K562 (cell line): ENCODE measurements at regions not wholly inside any gene's neighbourhood (a gene's known extent, or its start where the extent isn't known, plus 50 kb on each side); places are given as distances from the start of the nearest gene placed in this dataset.

Experiments used
- ATAC-seq: fragments of 200-7000 bp; cut with Tn5 transposase; 3 replicates; pipeline ENCODE4 v1.9.1; 2020; ENCODE audit warnings: moderate library complexity
- BruUV-seq: library from RNA; stranded (reverse); fragments of 400-500 nt; replicated peaks from 2 replicates; lab custom pipeline; 2021; lab: Mats Ljungman, UMichigan
- CTCF ChIA-PET: fragments of 300-600 bp; formaldehyde crosslinking; extraction: SDS; loops from one replicate; lab custom pipeline; 2021; ENCODE audit warnings: low intra/inter-chr PET ratio; lab: Yijun Ruan, JAX
- POLR2A ChIA-PET: fragments of 300-600, 350-650 bp; sonication (Branson Sonifier 250); formaldehyde crosslinking; extraction: SDS; loops from one replicate; lab custom pipeline; 2021; ENCODE audit warnings: antibody characterized with exemption, inconsistent platforms; lab: Yijun Ruan, JAX
- DNase-seq, 4 experiments: peaks; one replicate each; pipeline versions ENCODE4 v3.0.0 to v3.0.0-alpha.2; 2011 to 2018; ENCODE audit warnings: low spot score in 3 of 4, mixed read lengths in 3 of 4; ENCODE audit errors: extremely low read depth in 1 of 4
- FAIRE-seq: peaks from 2 replicates; lab custom pipeline; 2011; peaks lifted over from hg19 to GRCh38; lab: Jason Lieb, UNC
- H2AFZ ChIP-seq: 2 replicates; pipeline ENCODE4 v1.6.0; 2011; ENCODE audit warnings: low read depth, low read length, control low read depth, inconsistent platforms
- H3K27ac ChIP-seq: fragments of 200-600 bp; 3 replicates; pipeline ENCODE4 v1.8.0; 2011; ENCODE audit warnings: low read depth, mild to moderate bottlenecking, control low read depth, inconsistent platforms, low read length, moderate library complexity, mixed read lengths; ENCODE audit errors: extremely low read depth
- H3K27me3 ChIP-seq, 2 experiments: fragments of 300-600 bp in 1 of 2; 2 replicates in 1 of 2; 3 replicates in 1 of 2; pipeline versions ENCODE4 v1.6.0 to v1.8.0; 2011; ENCODE audit warnings: inconsistent platforms in 2 of 2, low read length in 2 of 2, mild to moderate bottlenecking in 1 of 2, mixed read lengths in 1 of 2, moderate library complexity in 1 of 2; ENCODE audit not compliant: control insufficient read depth in 2 of 2, insufficient read depth in 2 of 2
- H3K36me3 ChIP-seq: fragments of 300-600 bp; 3 replicates; pipeline ENCODE4 v1.8.0; 2011; ENCODE audit warnings: mild to moderate bottlenecking, low read length, inconsistent platforms; ENCODE audit not compliant: control insufficient read depth, insufficient read depth
- H3K4me1 ChIP-seq, 2 experiments: fragments of 200-600 bp in 1 of 2; replicated peaks in 1 of 2; 2 replicates in 1 of 2; 3 replicates in 1 of 2; pipeline versions ENCODE4 v1.5.1 to v1.8.0; 2011; ENCODE audit warnings: inconsistent platforms in 2 of 2, low read length in 2 of 2, mild to moderate bottlenecking in 1 of 2, mixed read lengths in 1 of 2, moderate library complexity in 1 of 2; ENCODE audit not compliant: control insufficient read depth in 2 of 2, insufficient read depth in 2 of 2
- H3K4me2 ChIP-seq: 2 replicates; pipeline ENCODE4 v1.6.1; 2011; ENCODE audit warnings: low read length, control low read depth, inconsistent platforms, mixed read lengths; ENCODE audit not compliant: insufficient read depth
- H3K4me3 ChIP-seq: fragments of 200-600 bp; sonication (generic), shearing (Covaris generic); 2 replicates; pipeline ENCODE4 v1.5.1; 2016; ENCODE audit warnings: control low read depth, inconsistent platforms
- H3K79me2 ChIP-seq: fragments of 200-600 bp; 3 replicates; pipeline ENCODE4 v1.8.0; 2011; ENCODE audit warnings: low read length, inconsistent platforms; ENCODE audit not compliant: control insufficient read depth, insufficient read depth
- H3K9ac ChIP-seq, 2 experiments: 2 replicates each; pipeline versions ENCODE4 v1.6.0 to v1.6.1; 2011; ENCODE audit warnings: low read depth in 2 of 2, low read length in 2 of 2, control low read depth in 1 of 2, inconsistent platforms in 1 of 2, mild to moderate bottlenecking in 1 of 2, mixed read lengths in 1 of 2; ENCODE audit not compliant: insufficient read depth in 1 of 2
- H3K9me1 ChIP-seq: one replicate; pipeline ENCODE4 v1.6.0; 2011; ENCODE audit warnings: inconsistent platforms, mild to moderate bottlenecking, low read length, moderate library complexity; ENCODE audit not compliant: control insufficient read depth, insufficient read depth
- H3K9me3 ChIP-seq: replicated peaks from 2 replicates; pipeline ENCODE4 v1.5.1; 2011; ENCODE audit warnings: low read depth, low read length, inconsistent platforms; ENCODE audit not compliant: control insufficient read depth, insufficient read depth
- H4K20me1 ChIP-seq: replicated peaks from 2 replicates; pipeline ENCODE4 v1.6.1; 2011; ENCODE audit warnings: low read length, inconsistent platforms, mixed read lengths; ENCODE audit not compliant: control insufficient read depth, insufficient read depth
- AFF4 ChIP-seq: sonication (generic); formaldehyde crosslinking; IDR thresholded peaks from 2 replicates; pipeline ENCODE4 v1.8.0; 2023; ENCODE audit warnings: mild to moderate bottlenecking, missing genetic modification reagents
- HDGF ChIP-seq: fragments of 450-650 bp; IDR thresholded peaks from 2 replicates; pipeline ENCODE4 v1.6.1; 2016
- IRF2 ChIP-seq: sonication (generic); formaldehyde crosslinking; IDR thresholded peaks from 2 replicates; pipeline ENCODE4 v1.8.1; 2022; ENCODE audit warnings: mild to moderate bottlenecking, missing genetic modification reagents
- PYGO2 ChIP-seq: fragments of 450-650 bp; IDR thresholded peaks from 2 replicates; pipeline ENCODE4 v1.6.1; 2016; ENCODE audit warnings: mild to moderate bottlenecking, missing genetic modification characterization, moderate library complexity, missing compliant biosample characterization
- ZBTB40 ChIP-seq, 2 experiments: fragments of 450-650 bp in 1 of 2; sonication (generic) in 1 of 2; formaldehyde crosslinking in 1 of 2; IDR thresholded peaks; 2 replicates each; pipeline versions ENCODE4 v1.7.1 to v1.9.0; 2016 to 2022; ENCODE audit warnings: inconsistent platforms in 1 of 2, mild to moderate bottlenecking in 1 of 2, missing genetic modification reagents in 1 of 2
- ZNF436 ChIP-seq: fragments of 250-450, 450-650 bp; sonication (Bioruptor Pico); formaldehyde crosslinking; IDR thresholded peaks from 2 replicates; pipeline ENCODE4 v1.7.0; 2020; ENCODE audit warnings: mild to moderate bottlenecking
- ZNF77 ChIP-seq: fragments of 250-450 bp; sonication (Bioruptor Pico); IDR thresholded peaks from 2 replicates; pipeline ENCODE4 v1.5.0; 2020
- WGBS: fragments of 100-300 bp; shearing (Covaris generic); methylation state at CpG from one replicate; pipeline ENCODE4 v1.1.6; 2016; ENCODE audit warnings: low coverage, mixed read lengths; ENCODE audit not compliant: insufficient coverage; ENCODE audit errors: missing lambda C conversion rate; 5-methylcytosine and 5-hydroxymethylcytosine counted together
- in situ Hi-C: fragments of 300-500 bp; cut with MboI; formaldehyde crosslinking; loops from 4 replicates; pipeline ENCODE4 v1.15.0; 2018; ENCODE audit warnings: inconsistent platforms, mixed read lengths
- intact Hi-C: fragments of 100-400 bp; cut with micrococcal nuclease; formaldehyde crosslinking; loops from 2 replicates; pipeline ENCODE4 v1.14.2; 2022

DNA sequence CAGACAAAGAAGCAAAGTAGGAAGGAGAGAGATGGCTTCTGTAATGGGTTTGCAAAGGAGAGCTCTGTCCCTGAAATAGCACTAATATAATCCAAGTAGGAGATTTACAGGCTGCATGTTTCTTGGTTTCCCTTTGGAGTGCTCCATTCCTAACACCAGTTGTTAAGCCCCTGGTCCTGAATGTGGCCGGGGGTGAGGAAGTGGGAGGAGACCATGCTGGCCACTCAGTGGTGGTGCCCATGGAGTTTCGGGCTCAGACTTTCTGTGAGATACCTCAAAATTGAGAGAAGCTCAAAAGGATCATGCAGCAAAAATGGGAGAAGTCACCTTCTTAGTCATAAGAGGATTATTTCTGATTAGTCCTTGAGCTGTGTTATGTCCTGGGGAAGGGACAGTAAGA lies 88.5 kb downstream of the DAD1 start:
- Histone ChIP-seq H3K79me2 (no peaks in the 10 kb centered on the region), H3K9ac (no peak overlapping the region), H4K20me1 (no peaks in the 10 kb centered on the region)
- ATAC-seq (no peak), FAIRE-seq (no peak)
- in situ Hi-C loops = no loop called here
- no TSS peak for BruUV-seq
- TF ChIP-seq ZBTB40 (IDR thresholded peaks at IDR 0.05) = no peak
- TF ChIP-seq ZBTB40 (CRISPR knock-in tag; IDR thresholded peaks at IDR 0.05) = no peak
- no peak for TF ChIP-seq ZNF436 (CRISPR knock-in tag)
- no peak for TF ChIP-seq HDGF
- no peak for TF ChIP-seq IRF2
- TF ChIP-seq PYGO2 (tag) = no peak
- TF ChIP-seq AFF4 (CRISPR knock-in tag) = no peak
- no peak for TF ChIP-seq ZNF77 (CRISPR knock-in tag)
- TF ChIP-seq, all 486 proteins: peak for 0
- no peak overlapping the region for H3K4me2 ChIP-seq
- H2AFZ ChIP-seq = no peak overlapping the region
- no peaks in the 10 kb centered on the region for H3K9me1 ChIP-seq
- H3K27me3 ChIP-seq = peaks cover 11 to 27% of the 10 kb centered on the region in 2 experiments; a peak in 4 of 5 replicates
- no peaks in the 10 kb centered on the region for H3K36me3 ChIP-seq
- no peak for DNase-seq
- no peak overlapping the region for H3K27ac ChIP-seq
- WGBS = 6% methylated on average over 2 of the region's 2 CpGs
- no peaks in the 10 kb centered on the region; a peak in 1 of 5 replicates for H3K4me1 ChIP-seq
- ChIA-PET CTCF (no interaction called here), POLR2A (interaction anchor here (1.7 kb wide), 1 partner anchor 9 kb away, joined by 5 read pairs; no protein-coding TSS in a partner anchor)
- no peak overlapping the region for H3K4me3 ChIP-seq
- no peaks in the 10 kb centered on the region for H3K9me3 ChIP-seq
- intact Hi-C loops = no loop called here
